Calu3 (cell line): ENCODE measurements at regions not wholly inside any gene's neighbourhood (a gene's known extent, or its start where the extent isn't known, plus 50 kb on each side); places are given as distances from the start of the nearest gene placed in this dataset.

ENCODE experiments used
- BruUV-seq: library from RNA; stranded (reverse); fragments of 400-500 nt; replicated peaks from 2 replicates; lab custom pipeline; 2021; lab: Mats Ljungman, UMichigan
- CTCF ChIA-PET: fragments of 300-600 bp; sonication (Branson Sonifier 250); formaldehyde crosslinking; loops from one replicate; lab custom pipeline; 2022; ENCODE audit warnings: antibody characterized with exemption; lab: Charles Lee
- DNase-seq: peaks from one replicate; pipeline ENCODE4 v3.0.0; 2022
- H3K27ac Mint-ChIP-seq: one replicate; pipeline ENCODE4 v1.8.0; 2022; ENCODE audit warnings: mixed read lengths; ENCODE audit not compliant: unreplicated experiment
- H3K27me3 Mint-ChIP-seq: one replicate; pipeline ENCODE4 v1.8.0; 2022; ENCODE audit warnings: mixed read lengths; ENCODE audit not compliant: unreplicated experiment
- H3K36me3 Mint-ChIP-seq: one replicate; pipeline ENCODE4 v1.8.0; 2022; ENCODE audit warnings: mild to moderate bottlenecking, moderate library complexity, mixed read lengths; ENCODE audit not compliant: insufficient read depth, unreplicated experiment
- H3K4me1 Mint-ChIP-seq: one replicate; pipeline ENCODE4 v1.8.0; 2022; ENCODE audit warnings: mild to moderate bottlenecking, low read depth, mixed read lengths; ENCODE audit not compliant: unreplicated experiment
- H3K4me3 Mint-ChIP-seq: one replicate; pipeline ENCODE4 v1.8.0; 2022; ENCODE audit warnings: mild to moderate bottlenecking, low read depth, moderate library complexity, mixed read lengths; ENCODE audit not compliant: unreplicated experiment
- H3K9me3 Mint-ChIP-seq: one replicate; pipeline ENCODE4 v1.8.0; 2022; ENCODE audit warnings: low read depth, mixed read lengths; ENCODE audit not compliant: unreplicated experiment
- CTCF ChIP-seq: fragments of 200-600 bp; IDR thresholded peaks from one replicate; pipeline ENCODE4 v1.8.0; 2022; ENCODE audit warnings: antibody characterized with exemption; ENCODE audit not compliant: unreplicated experiment
- intact Hi-C: fragments of 100-400 bp; cut with micrococcal nuclease; formaldehyde crosslinking; loops from one replicate; pipeline ENCODE4 v1.10.0; 2022; ENCODE audit not compliant: unreplicated experiment

- Mint-ChIP-seq H3K36me3 (no peaks in the 10 kb centered on the region), H3K4me1 (no peaks in the 10 kb centered on the region)
- BruUV-seq = no TSS peak
These were observed 80.5 kb downstream of the FASTKD2 start for GRCh38 chr2:206845877-206846276.

GRCh38 chr2:206846331-206846730 lies 80.9 kb downstream of the FASTKD2 start:
- Mint-ChIP-seq H3K9me3 (no peaks in the 10 kb centered on the region), H3K4me1 (no peaks in the 10 kb centered on the region), H3K27ac (no peak overlapping the region), H3K4me3 (no peak overlapping the region), H3K36me3 (no peaks in the 10 kb centered on the region), H3K27me3 (no peaks in the 10 kb centered on the region)
- intact Hi-C loops = no loop called here
- no peak for TF ChIP-seq CTCF
- DNase-seq = no peak
- CTCF ChIA-PET = no interaction called here
- BruUV-seq = no TSS peak

More at GRCh38 chr2:206845877-206846276, 80.5 kb downstream of the FASTKD2 start:
- no peak for TF ChIP-seq CTCF
- Mint-ChIP-seq H3K27me3 (no peaks in the 10 kb centered on the region), H3K27ac (no peak overlapping the region), H3K4me3 (no peak overlapping the region), H3K9me3 (no peaks in the 10 kb centered on the region)
- CTCF ChIA-PET = no interaction called here
- no peak for DNase-seq
- intact Hi-C loops = no loop called here

GRCh38 chr2:206846981-206847834 lies 81.8 kb downstream of the FASTKD2 start:
- TF ChIP-seq CTCF = no peak
- H3K27me3 Mint-ChIP-seq = no peaks in the 10 kb centered on the region
- no peak overlapping the region for H3K4me3 Mint-ChIP-seq
- no peak for DNase-seq
- intact Hi-C loops = no loop called here
- CTCF ChIA-PET = no interaction called here
- BruUV-seq = no TSS peak
- no peaks in the 10 kb centered on the region for H3K9me3 Mint-ChIP-seq
- no peaks in the 10 kb centered on the region for H3K36me3 Mint-ChIP-seq
- H3K27ac Mint-ChIP-seq = no peak overlapping the region
- H3K4me1 Mint-ChIP-seq = no peaks in the 10 kb centered on the region

GRCh38 chr2:206850369-206850768 lies 85.0 kb downstream of the FASTKD2 start:
- Mint-ChIP-seq H3K4me3 (no peak overlapping the region), H3K27ac (no peak overlapping the region), H3K9me3 (no peaks in the 10 kb centered on the region), H3K27me3 (no peaks in the 10 kb centered on the region), H3K36me3 (no peaks in the 10 kb centered on the region), H3K4me1 (no peaks in the 10 kb centered on the region)
- TF ChIP-seq CTCF = no peak
- intact Hi-C loops = no loop called here
- no TSS peak for BruUV-seq
- CTCF ChIA-PET = no interaction called here
- no peak for DNase-seq
